ENCODE measurements at regions not wholly inside any gene's neighbourhood (a gene's known extent, or its start where the extent isn't known, plus 50 kb on each side); places are given as distances from the start of the nearest gene placed in this dataset.

- no peaks in the 10 kb centered on the region for H3K79me2 ChIP-seq
- H4K20me1 ChIP-seq (ENCODE audit: insufficient read depth, poor library complexity, severe bottlenecking) = no peaks in the 10 kb centered on the region
- H3K4me3 ChIP-seq = no peak overlapping the region
- no peak overlapping the region for H3K4me2 ChIP-seq
- no peaks in the 10 kb centered on the region for H3K9me2 ChIP-seq (replicated peaks; ENCODE audit: insufficient read depth)
- peaks cover 20% of the 10 kb centered on the region for H3K4me1 ChIP-seq (ENCODE audit: insufficient read depth)
- peak overlapping the region; percentile 84 for H3K27ac ChIP-seq
- 35% methylated on average over 5 of the region's 5 CpGs for WGBS (ENCODE audit: low lambda C conversion rate, missing lambda C conversion rate)
- no peaks in the 10 kb centered on the region for H3K9me3 ChIP-seq (ENCODE audit: low read depth)
- no peak overlapping the region for H2AFZ ChIP-seq
- H3K27me3 ChIP-seq = no peaks in the 10 kb centered on the region
- peak; percentile 12 for DNase-seq (ENCODE audit: low spot score)
- no peaks in the 10 kb centered on the region for H3K36me3 ChIP-seq (replicated peaks; ENCODE audit: insufficient read depth, low read depth)
- no peak for TF ChIP-seq EZH2 (IDR thresholded peaks at IDR 0.05; ENCODE audit: borderline replicate concordance)
- TF ChIP-seq EZH2phosphoT487 (IDR thresholded peaks at IDR 0.05; ENCODE audit: low read depth, severe bottlenecking, unreplicated experiment) = no peak
- no peak for TF ChIP-seq CTCF (IDR thresholded peaks at IDR 0.05; ENCODE audit: poor library complexity)
Measured at GRCh38 chr1:175841738-175842187, 98.4 kb upstream of the TNR start.

- Histone ChIP-seq H2AFZ (no peak overlapping the region), H3K4me1 (ENCODE audit: insufficient read depth) (peaks cover 20% of the 10 kb centered on the region), H3K9me2 (replicated peaks; ENCODE audit: insufficient read depth) (no peaks in the 10 kb centered on the region), H3K27ac (peak overlapping the region; percentile 84), H3K9me3 (ENCODE audit: low read depth) (no peaks in the 10 kb centered on the region), H3K4me3 (no peak overlapping the region), H3K79me2 (no peaks in the 10 kb centered on the region), H3K4me2 (peak overlapping the region; percentile 23), H4K20me1 (ENCODE audit: insufficient read depth, poor library complexity, severe bottlenecking) (no peaks in the 10 kb centered on the region), H3K27me3 (no peaks in the 10 kb centered on the region), H3K36me3 (replicated peaks; ENCODE audit: insufficient read depth, low read depth) (no peaks in the 10 kb centered on the region)
- DNase-seq (ENCODE audit: low spot score) = no peak
- 71% methylated on average over 5 of the region's 5 CpGs for WGBS (ENCODE audit: low lambda C conversion rate, missing lambda C conversion rate)
- TF ChIP-seq EZH2 (IDR thresholded peaks at IDR 0.05; ENCODE audit: borderline replicate concordance) (no peak), CTCF (IDR thresholded peaks at IDR 0.05; ENCODE audit: poor library complexity) (no peak), EZH2phosphoT487 (IDR thresholded peaks at IDR 0.05; ENCODE audit: low read depth, severe bottlenecking, unreplicated experiment) (no peak)
Measured at GRCh38 chr1:175840787-175841186, 97.4 kb upstream of the TNR start.

GRCh38 chr1:175839779-175840669 is 96.6 kb upstream of the TNR start:
- Histone ChIP-seq H3K4me3 (no peak overlapping the region), H3K27ac (peak overlapping the region; percentile 84), H3K4me2 (peak overlapping the region; percentile 55), H2AFZ (peak overlapping the region; percentile 20), H3K79me2 (no peaks in the 10 kb centered on the region), H3K27me3 (no peaks in the 10 kb centered on the region), H4K20me1 (ENCODE audit: insufficient read depth, poor library complexity, severe bottlenecking) (no peaks in the 10 kb centered on the region), H3K4me1 (ENCODE audit: insufficient read depth) (peaks cover 20% of the 10 kb centered on the region), H3K9me3 (ENCODE audit: low read depth) (no peaks in the 10 kb centered on the region), H3K36me3 (replicated peaks; ENCODE audit: insufficient read depth, low read depth) (no peaks in the 10 kb centered on the region), H3K9me2 (replicated peaks; ENCODE audit: insufficient read depth) (no peaks in the 10 kb centered on the region)
- 10% methylated on average over 9 of the region's 9 CpGs for WGBS (ENCODE audit: low lambda C conversion rate, missing lambda C conversion rate)
- DNase-seq (ENCODE audit: low spot score) = peak; percentile 75
- TF ChIP-seq EZH2phosphoT487 (IDR thresholded peaks at IDR 0.05; ENCODE audit: low read depth, severe bottlenecking, unreplicated experiment) = no peak
- no peak for TF ChIP-seq EZH2 (IDR thresholded peaks at IDR 0.05; ENCODE audit: borderline replicate concordance)

GRCh38 chr1:175834597-175834996 is 91.2 kb upstream of the TNR start:
- H3K27me3 ChIP-seq = no peaks in the 10 kb centered on the region
- no peaks in the 10 kb centered on the region for H3K9me2 ChIP-seq (replicated peaks; ENCODE audit: insufficient read depth)
- TF ChIP-seq EZH2 (IDR thresholded peaks at IDR 0.05; ENCODE audit: borderline replicate concordance) (no peak), EZH2phosphoT487 (IDR thresholded peaks at IDR 0.05; ENCODE audit: low read depth, severe bottlenecking, unreplicated experiment) (no peak), CTCF (IDR thresholded peaks at IDR 0.05; ENCODE audit: poor library complexity) (no peak)
- 100% methylated on average over 1 of the region's 1 CpG for WGBS (ENCODE audit: low lambda C conversion rate, missing lambda C conversion rate)
- H3K36me3 ChIP-seq (replicated peaks; ENCODE audit: insufficient read depth, low read depth) = no peaks in the 10 kb centered on the region
- no peaks in the 10 kb centered on the region for H4K20me1 ChIP-seq (ENCODE audit: insufficient read depth, poor library complexity, severe bottlenecking)
- H3K27ac ChIP-seq = no peak overlapping the region
- H3K79me2 ChIP-seq = no peaks in the 10 kb centered on the region
- no peaks in the 10 kb centered on the region for H3K9me3 ChIP-seq (ENCODE audit: low read depth)
- no peak for DNase-seq (ENCODE audit: low spot score)
- peaks cover 5% of the 10 kb centered on the region for H3K4me1 ChIP-seq (ENCODE audit: insufficient read depth)
- no peak overlapping the region for H3K4me3 ChIP-seq
- no peak overlapping the region for H2AFZ ChIP-seq
- H3K4me2 ChIP-seq = no peak overlapping the region

Data from hepatocyte (in vitro differentiated cells).